A673 (cell line): ENCODE measurements at regions not wholly inside any gene's neighbourhood (a gene's known extent, or its start where the extent isn't known, plus 50 kb on each side); places are given as distances from the start of the nearest gene placed in this dataset.

Experiments
- EZH2 ChIP-seq: fragments of 200-600 bp; sonication (generic); IDR thresholded peaks from 2 replicates; pipeline ENCODE4 v1.6.1; 2017; ENCODE audit warnings: borderline replicate concordance, low read depth, mild to moderate bottlenecking, mixed read lengths, antibody characterized with exemption, low read length; ENCODE audit not compliant: poor library complexity, severe bottlenecking
- TF ChIP-seq, protein P1 (sequence below): fragments of 300-800, 200-600 bp; sonication (generic); conservative IDR thresholded peaks from 2 replicates; pipeline ENCODE4 v1.5.1; 2017; ENCODE audit warnings: low read depth, mild to moderate bottlenecking, antibody characterized with exemption, low read length, moderate library complexity, mixed read lengths

GRCh38 chr7:41051062-41051461 is 651.8 kb downstream of the INHBA start:
- TF ChIP-seq, protein P1, sequence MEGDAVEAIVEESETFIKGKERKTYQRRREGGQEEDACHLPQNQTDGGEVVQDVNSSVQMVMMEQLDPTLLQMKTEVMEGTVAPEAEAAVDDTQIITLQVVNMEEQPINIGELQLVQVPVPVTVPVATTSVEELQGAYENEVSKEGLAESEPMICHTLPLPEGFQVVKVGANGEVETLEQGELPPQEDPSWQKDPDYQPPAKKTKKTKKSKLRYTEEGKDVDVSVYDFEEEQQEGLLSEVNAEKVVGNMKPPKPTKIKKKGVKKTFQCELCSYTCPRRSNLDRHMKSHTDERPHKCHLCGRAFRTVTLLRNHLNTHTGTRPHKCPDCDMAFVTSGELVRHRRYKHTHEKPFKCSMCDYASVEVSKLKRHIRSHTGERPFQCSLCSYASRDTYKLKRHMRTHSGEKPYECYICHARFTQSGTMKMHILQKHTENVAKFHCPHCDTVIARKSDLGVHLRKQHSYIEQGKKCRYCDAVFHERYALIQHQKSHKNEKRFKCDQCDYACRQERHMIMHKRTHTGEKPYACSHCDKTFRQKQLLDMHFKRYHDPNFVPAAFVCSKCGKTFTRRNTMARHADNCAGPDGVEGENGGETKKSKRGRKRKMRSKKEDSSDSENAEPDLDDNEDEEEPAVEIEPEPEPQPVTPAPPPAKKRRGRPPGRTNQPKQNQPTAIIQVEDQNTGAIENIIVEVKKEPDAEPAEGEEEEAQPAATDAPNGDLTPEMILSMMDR, result no peak
- no peak for TF ChIP-seq EZH2
